ENCODE measurements at regions not wholly inside any gene's neighbourhood (a gene's known extent, or its start where the extent isn't known, plus 50 kb on each side); places are given as distances from the start of the nearest gene placed in this dataset.

DNA sequence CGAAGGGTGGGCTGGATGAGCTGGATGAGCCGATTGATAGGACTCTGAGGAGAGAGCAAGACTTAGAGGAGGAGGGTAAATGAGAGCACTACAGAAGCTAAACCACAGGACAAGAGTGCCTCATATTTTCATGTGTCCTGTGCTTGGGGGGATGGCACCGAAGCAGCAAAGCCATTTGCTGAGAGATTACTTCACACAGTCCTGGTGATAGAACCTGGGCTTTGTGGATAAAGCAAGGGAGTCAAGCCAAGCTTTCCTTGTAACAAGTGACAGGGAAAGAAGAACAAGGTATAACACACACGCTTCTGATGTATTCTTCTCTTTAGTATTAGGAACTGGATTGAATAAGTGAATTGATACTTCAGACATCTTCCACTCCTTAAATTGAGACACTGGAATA lies 253.7 kb downstream of the ANKRD7 start:
- DNase-seq (ENCODE audit: low read depth) = no peak
- no peak overlapping the region for H3K4me3 ChIP-seq (ENCODE audit: low read length)
- TF ChIP-seq, protein P1, sequence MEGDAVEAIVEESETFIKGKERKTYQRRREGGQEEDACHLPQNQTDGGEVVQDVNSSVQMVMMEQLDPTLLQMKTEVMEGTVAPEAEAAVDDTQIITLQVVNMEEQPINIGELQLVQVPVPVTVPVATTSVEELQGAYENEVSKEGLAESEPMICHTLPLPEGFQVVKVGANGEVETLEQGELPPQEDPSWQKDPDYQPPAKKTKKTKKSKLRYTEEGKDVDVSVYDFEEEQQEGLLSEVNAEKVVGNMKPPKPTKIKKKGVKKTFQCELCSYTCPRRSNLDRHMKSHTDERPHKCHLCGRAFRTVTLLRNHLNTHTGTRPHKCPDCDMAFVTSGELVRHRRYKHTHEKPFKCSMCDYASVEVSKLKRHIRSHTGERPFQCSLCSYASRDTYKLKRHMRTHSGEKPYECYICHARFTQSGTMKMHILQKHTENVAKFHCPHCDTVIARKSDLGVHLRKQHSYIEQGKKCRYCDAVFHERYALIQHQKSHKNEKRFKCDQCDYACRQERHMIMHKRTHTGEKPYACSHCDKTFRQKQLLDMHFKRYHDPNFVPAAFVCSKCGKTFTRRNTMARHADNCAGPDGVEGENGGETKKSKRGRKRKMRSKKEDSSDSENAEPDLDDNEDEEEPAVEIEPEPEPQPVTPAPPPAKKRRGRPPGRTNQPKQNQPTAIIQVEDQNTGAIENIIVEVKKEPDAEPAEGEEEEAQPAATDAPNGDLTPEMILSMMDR (conservative IDR thresholded peaks at IDR 0.05; ENCODE audit: low read depth, low read length) = no peak

DNA sequence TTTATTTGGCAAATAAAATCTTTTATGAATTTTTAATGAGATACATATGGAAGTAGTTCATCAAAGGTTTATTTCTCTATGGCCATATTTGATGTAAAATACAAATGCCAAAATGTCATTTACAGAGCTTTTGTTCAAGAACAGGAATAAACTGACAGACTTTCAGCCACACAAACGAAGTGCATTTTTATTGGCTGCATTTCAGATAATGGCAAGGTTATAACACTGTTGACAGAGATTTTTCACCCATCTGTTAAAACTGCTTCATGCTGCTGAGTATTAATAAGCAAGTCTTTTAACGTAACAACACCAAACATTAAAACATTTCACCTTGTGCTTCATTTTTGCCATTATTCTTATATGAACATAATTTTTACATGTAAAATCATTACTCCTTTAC lies 254.4 kb downstream of the ANKRD7 start:
- DNase-seq (ENCODE audit: low read depth) = no peak
- no peak overlapping the region for H3K4me3 ChIP-seq (ENCODE audit: low read length)
- TF ChIP-seq, protein P1 (conservative IDR thresholded peaks at IDR 0.05; ENCODE audit: low read depth, low read length) = no peak

DNA sequence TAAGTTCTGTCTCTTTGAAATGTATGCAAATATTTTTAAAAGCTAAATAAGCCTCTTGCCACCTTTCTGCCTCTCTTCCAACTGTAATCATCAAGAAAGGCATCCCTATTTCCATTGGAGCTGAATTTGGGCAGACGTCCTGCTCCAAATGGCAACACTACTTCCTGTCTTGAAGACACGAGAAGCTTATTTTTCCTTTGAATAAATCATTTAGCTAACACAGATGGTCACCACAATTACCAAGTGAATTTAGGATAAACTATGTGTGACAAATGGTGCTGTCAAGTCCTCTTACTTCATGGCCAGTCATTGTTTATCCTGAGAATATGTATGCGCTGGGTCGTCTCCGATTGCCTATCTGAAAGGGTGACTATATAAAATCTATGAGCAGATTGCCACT lies 268.0 kb downstream of the ANKRD7 start:
- H3K4me3 ChIP-seq (ENCODE audit: low read length) = no peak overlapping the region
- TF ChIP-seq, protein P1 (conservative IDR thresholded peaks at IDR 0.05; ENCODE audit: low read depth, low read length) = no peak
- DNase-seq (ENCODE audit: low read depth) = no peak

DNA sequence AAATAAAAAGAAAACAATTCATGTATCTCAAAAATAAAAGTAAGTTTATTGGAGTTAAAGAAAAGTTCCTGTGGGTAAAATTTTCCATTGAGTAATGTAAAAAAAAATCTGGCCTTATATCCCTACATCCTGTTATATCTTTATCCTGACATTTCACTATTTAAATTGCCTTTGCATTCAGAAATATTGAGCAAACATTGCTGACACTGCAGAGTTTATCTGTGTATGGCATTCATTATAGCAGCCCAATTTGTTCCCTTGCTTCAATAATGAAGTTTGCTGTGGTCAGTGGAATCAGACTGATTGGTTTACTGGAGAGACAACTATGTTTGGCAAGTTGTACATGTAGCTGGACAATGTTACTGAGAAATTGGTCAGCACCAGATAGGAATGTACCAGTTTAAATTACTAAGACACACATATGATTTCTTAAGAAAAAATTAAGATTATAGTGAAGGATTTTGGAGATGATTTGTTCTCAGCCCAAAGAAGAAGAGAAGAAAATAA lies 271.7 kb downstream of the ANKRD7 start:
- no peak overlapping the region for H3K4me3 ChIP-seq (ENCODE audit: low read length)
- no peak for DNase-seq (ENCODE audit: low read depth)
- TF ChIP-seq, protein P1 (conservative IDR thresholded peaks at IDR 0.05; ENCODE audit: low read depth, low read length) = no peak

DNA sequence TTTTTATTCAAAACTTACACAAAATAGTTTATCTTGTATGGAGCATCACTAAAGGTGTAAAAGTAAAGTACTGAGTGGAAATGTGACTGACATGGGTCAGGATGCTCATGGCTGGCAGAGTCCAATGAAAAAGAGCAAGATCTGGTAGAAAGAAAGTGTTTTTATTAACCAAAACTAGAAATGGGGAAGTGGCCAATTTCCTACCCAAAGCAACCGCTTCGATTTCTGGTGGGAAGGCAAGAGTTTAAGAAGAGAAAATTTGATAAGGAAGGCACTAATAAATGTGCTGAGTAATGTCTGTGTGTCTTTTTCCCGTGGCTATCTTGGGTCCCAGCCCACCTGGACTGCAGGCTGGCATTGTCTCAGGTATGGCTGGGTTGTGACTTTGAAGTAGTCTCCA lies 277.7 kb downstream of the ANKRD7 start:
- no peak overlapping the region for H3K4me3 ChIP-seq (ENCODE audit: low read length)
- no peak for DNase-seq (ENCODE audit: low read depth)
- TF ChIP-seq, protein P1 (conservative IDR thresholded peaks at IDR 0.05; ENCODE audit: low read depth, low read length) = no peak

DNA sequence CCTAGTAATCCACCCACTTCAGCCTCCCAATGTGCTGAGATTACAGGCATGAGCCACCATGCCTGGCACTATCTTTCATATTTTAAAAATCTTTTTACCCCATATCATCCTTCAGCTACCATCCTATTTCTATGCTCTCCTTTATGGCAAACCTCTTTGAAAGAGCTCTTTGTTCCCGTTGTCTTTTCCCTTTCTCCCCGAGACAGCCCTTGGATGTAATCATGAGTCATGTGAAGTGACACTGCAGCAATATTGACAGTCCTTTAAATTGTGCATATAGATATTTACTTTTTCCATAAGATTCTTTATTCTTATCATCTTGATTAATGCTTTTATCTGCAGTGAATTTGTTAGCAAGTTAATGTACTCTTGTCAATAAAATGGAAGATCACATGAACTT lies 286.6 kb downstream of the ANKRD7 start:
- TF ChIP-seq, protein P1 (conservative IDR thresholded peaks at IDR 0.05; ENCODE audit: low read depth, low read length) = no peak
- no peak overlapping the region for H3K4me3 ChIP-seq (ENCODE audit: low read length)
- no peak for DNase-seq (ENCODE audit: low read depth)

DNA sequence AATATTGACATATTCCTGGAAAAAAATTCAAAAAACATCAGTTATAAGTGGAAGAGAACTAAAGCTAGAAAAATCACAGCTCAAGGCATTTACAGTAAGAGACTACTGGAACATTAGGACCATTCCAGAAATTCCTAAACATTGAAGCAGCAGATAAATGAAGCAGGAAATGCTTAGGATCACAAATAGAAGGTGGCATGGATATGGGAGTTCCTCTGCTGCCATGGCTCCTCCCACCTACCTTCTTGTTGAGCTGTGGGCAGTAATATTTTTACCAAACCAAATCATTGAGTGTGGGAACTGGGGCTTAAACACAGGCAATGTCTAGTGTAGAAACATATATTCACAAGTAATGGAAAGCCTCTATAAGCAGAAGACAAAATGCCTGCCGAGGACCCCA lies 292.8 kb downstream of the ANKRD7 start:
- no peak overlapping the region for H3K4me3 ChIP-seq (ENCODE audit: low read length)
- no peak for DNase-seq (ENCODE audit: low read depth)
- TF ChIP-seq, protein P1 (conservative IDR thresholded peaks at IDR 0.05; ENCODE audit: low read depth, low read length) = no peak

Data from retinal pigment epithelial cell (primary cell).